ENCODE measurements at regions not wholly inside any gene's neighbourhood (a gene's known extent, or its start where the extent isn't known, plus 50 kb on each side); places are given as distances from the start of the nearest gene placed in this dataset.
"Not testable (repeated sequence)": the region's sequence is repeated elsewhere in the genome, so short reads cannot be mapped to it uniquely, and the experiment has no call there.

- TF ChIP-seq CTCF (conservative IDR thresholded peaks at IDR 0.05; ENCODE audit: low read depth, low read length): no peak
- no peak overlapping the region for H3K4me3 ChIP-seq (ENCODE audit: low read depth, low read length)
These were observed 440.8 kb upstream of the PIK3R1 start for GRCh38 chr5:67774786-67775185.

GRCh38 chr5:67774267-67774552, 441.3 kb upstream of the PIK3R1 start:
- no peak for TF ChIP-seq CTCF (conservative IDR thresholded peaks at IDR 0.05; ENCODE audit: low read depth, low read length)
- no peak overlapping the region for H3K4me3 ChIP-seq (ENCODE audit: low read depth, low read length)
- DNase-seq (ENCODE audit: low read depth): peak; percentile 28

More at GRCh38 chr5:67774786-67775185, 440.8 kb upstream of the PIK3R1 start:
- no peak for DNase-seq (ENCODE audit: low read depth)

GRCh38 chr5:67773411-67774266, 441.9 kb upstream of the PIK3R1 start:
- no peak for DNase-seq (ENCODE audit: low read depth)
- no peak for TF ChIP-seq CTCF (conservative IDR thresholded peaks at IDR 0.05; ENCODE audit: low read depth, low read length)

GRCh38 chr5:67771791-67772190, 443.8 kb upstream of the PIK3R1 start:
- no peak for DNase-seq (ENCODE audit: low read depth)
- TF ChIP-seq CTCF (conservative IDR thresholded peaks at IDR 0.05; ENCODE audit: low read depth, low read length): no peak
- H3K4me3 ChIP-seq (ENCODE audit: low read depth, low read length): no peak overlapping the region

More at GRCh38 chr5:67773411-67774266, 441.9 kb upstream of the PIK3R1 start:
- no peak overlapping the region for H3K4me3 ChIP-seq (ENCODE audit: low read depth, low read length)

DNA sequence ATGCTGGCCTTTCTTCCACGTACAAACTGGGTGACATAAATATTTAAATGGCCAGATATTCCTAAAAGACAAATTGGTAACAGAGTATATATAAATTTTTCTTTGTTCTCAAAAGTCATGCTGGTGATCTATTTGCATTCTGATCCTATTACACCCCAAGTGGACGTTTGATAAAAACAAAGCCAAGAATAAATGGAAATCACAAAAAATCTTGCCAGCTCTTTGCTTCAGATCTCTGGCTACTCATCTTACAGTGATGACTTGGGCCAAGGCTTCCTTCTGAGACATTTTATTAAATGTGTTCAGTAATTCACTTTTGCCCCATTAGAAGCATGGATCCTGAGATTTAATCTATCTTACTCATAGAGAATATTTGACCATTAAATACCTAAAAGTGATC, 444.3 kb upstream of the PIK3R1 start:
- TF ChIP-seq CTCF (conservative IDR thresholded peaks at IDR 0.05; ENCODE audit: low read depth, low read length): no peak
- DNase-seq (ENCODE audit: low read depth): no peak
- no peak overlapping the region for H3K4me3 ChIP-seq (ENCODE audit: low read depth, low read length)

- no peak overlapping the region for H3K4me3 ChIP-seq (ENCODE audit: low read depth, low read length)
- DNase-seq (ENCODE audit: low read depth): no peak
- TF ChIP-seq CTCF (conservative IDR thresholded peaks at IDR 0.05; ENCODE audit: low read depth, low read length): no peak
These were observed 445.0 kb upstream of the PIK3R1 start for GRCh38 chr5:67770431-67771025.

DNA sequence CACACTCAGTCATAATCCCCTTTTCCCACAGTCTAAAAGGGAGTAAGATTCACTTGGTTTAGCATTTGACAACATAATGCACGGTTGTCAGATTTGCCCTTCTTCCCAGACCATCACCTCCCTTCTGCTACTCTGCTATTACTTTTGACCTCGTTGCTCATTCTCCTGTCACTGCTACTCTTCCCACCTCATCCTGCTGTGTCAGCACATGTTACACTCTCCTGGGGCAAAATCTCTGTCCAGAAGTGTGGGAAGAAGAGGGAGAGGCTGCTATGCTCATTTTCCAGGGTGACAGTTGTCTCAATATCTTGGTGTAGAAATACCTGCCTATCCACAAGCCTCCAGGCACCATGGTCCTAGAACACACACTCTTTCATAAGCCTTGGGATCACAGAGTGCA, 449.9 kb upstream of the PIK3R1 start:
- no peak for DNase-seq (ENCODE audit: low read depth)
- no peak overlapping the region for H3K4me3 ChIP-seq (ENCODE audit: low read depth, low read length)
- no peak for TF ChIP-seq CTCF (conservative IDR thresholded peaks at IDR 0.05; ENCODE audit: low read depth, low read length)

- not testable (repeated sequence) for H3K4me3 ChIP-seq (ENCODE audit: low read depth, low read length)
These were observed 457.8 kb upstream of the PIK3R1 start for GRCh38 chr5:67757771-67758170.

More at GRCh38 chr5:67757771-67758170, 457.8 kb upstream of the PIK3R1 start:
- DNase-seq (ENCODE audit: low read depth): not testable (repeated sequence)
